ENCODE measurements at regions not wholly inside any gene's neighbourhood (a gene's known extent, or its start where the extent isn't known, plus 50 kb on each side); places are given as distances from the start of the nearest gene placed in this dataset.
"Not testable (repeated sequence)": the region's sequence is repeated elsewhere in the genome, so short reads cannot be mapped to it uniquely, and the experiment has no call there.

DNA sequence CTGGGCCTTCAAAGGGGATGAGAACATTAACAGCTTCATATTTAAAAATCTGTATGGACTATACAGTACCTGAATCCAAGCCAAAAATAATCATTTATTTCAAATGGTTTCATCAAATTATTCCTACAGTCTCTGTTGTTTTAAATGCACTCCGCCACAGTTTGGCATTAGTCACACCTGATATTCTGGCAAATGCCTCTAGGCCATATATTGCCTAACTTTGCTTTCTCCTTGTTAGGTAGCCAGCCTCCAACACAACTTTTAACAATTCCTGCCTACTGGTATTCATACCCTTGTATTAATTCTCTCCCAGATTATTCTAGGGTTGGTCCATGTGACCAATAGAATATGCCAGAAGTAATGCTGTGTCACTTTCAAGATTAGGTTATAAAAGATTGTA, 146.6 kb upstream of the FANCL start:
- DNase-seq (ENCODE audit: low read depth in 2 of 2) = no peak

GRCh38 chr2:58386904-58387303, 145.8 kb upstream of the FANCL start:
- DNase-seq (ENCODE audit: low read depth in 2 of 2) = not testable (repeated sequence)

DNA sequence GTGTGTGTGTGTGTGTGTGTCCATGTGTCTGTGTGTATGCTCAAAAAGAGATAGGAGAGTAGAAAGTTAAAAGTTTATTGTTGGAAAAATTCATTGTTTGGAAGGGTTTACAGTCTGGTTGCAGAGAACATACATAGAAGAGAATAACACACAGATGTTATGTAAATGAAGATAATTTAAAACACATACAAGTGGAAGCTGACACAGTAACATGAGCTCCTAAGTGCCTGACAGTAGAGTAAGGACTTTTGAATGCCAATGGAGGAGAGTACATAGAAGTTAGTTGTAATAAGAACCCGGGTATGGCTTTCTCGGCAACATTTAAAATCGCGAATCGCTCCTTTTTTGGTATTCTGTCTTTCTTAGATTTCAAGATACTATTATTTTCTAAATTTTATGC, 137.0 kb upstream of the FANCL start:
- DNase-seq (ENCODE audit: low read depth in 2 of 2) = no peak

- DNase-seq (ENCODE audit: low read depth in 2 of 2) = no peak
Observed at GRCh38 chr2:58377181-58377580, 136.1 kb upstream of the FANCL start.

DNA sequence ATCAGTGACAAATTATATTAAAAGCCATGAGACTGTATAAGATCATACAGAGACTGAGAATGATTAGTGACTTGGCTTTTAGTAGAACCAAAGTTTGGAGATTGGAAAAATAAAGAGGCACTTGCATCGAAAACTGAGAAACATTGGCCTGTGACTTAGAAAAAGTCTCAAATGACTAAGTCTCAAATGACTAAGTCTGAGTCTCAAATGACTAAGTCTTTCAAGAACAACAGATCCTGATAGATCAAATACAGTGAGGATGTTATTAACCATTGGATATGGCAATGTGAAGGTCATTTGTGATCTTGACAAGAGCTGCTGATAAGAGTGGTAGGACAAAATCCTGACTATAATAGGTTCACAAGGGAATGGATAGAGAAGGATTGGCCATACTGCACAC, 135.5 kb upstream of the FANCL start:
- DNase-seq (ENCODE audit: low read depth in 2 of 2) = no peak

GRCh38 chr2:58369594-58369993, 128.5 kb upstream of the FANCL start:
- DNase-seq (ENCODE audit: low read depth in 2 of 2) = no peak

DNA sequence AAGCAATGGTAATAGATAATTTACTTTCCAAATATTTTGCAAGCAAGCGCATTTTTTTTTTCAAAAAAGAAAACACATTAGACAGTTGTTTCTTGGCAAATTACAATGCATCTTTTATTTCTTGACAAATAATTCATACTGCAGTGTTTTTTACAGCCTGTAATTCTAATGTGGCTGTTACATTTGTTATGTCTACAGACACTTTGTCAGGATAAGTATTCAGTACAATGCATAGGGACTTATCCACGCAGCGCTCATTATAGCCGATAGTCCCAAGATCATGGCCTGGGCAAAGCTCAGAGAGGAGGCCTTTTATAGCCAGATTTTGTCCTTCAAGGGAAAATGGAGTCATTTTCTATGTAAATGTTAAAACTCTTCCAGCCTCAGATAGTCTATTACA, 123.0 kb upstream of the FANCL start:
- DNase-seq (ENCODE audit: low read depth in 2 of 2) = no peak

GRCh38 chr2:58358026-58358425, 116.9 kb upstream of the FANCL start:
- DNase-seq (ENCODE audit: low read depth in 2 of 2) = no peak

- DNase-seq (ENCODE audit: low read depth in 2 of 2) = no peak
Observed at GRCh38 chr2:58357521-58357920, 116.4 kb upstream of the FANCL start.

DNA sequence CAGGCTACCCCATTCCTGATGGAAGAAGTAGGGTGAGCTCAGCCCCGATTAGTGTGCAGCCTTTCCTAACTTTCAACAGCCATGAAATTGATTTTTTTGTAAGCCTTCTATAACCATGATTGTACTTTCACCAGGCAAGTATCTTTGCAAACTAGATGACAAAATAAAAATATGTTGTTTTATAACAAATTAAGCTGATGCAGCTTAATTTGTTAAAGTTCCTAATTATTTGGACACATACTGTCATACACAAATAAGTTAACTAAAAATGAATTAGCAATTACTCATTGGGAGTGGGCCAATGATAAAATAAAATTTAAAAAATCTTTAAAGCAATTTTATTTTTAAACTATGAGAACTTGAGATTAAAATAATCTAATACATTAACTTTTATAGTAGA, 113.1 kb upstream of the FANCL start:
- no peak for DNase-seq (ENCODE audit: low read depth in 2 of 2)

DNA sequence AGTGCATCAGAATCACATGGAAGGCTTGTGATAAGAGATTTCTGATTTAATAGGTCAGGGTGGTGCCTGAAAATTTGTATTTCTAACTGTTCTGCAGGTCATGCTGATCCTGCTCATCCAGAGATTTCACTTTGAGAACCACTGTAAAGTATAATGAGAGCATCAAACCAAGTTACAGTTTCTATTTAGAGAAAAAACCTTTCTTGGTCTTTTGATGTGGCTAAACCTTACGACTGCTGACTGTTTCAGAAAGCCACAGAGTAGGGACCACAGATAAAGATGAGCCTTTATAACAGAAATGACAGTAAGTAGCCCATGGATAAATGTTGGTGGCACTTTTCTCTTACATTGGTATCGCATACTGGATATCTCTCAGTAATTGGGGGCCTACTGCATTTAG, 109.4 kb upstream of the FANCL start:
- no peak for DNase-seq (ENCODE audit: low read depth in 2 of 2)

DNA sequence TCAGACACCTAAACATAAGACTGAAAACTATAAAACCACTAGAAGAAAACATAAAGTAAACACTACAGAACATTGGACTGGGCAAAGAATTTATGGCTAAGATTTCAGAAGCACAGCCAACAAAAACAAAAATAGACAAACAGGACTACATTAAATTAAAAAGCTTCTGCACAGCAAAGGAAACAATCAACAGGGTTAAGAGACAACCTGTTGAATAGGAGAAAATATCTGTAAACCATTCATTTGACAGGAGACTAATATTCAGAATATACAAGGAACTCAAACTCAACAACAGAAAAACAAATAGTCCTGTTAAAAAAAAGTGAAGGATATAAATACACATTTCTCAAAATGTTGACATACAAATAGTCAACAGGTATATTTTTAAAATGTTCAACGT, 106.7 kb upstream of the FANCL start:
- no peak for DNase-seq (ENCODE audit: low read depth in 2 of 2)

GRCh38 chr2:58341047-58341446, 99.9 kb upstream of the FANCL start:
- no peak for DNase-seq (ENCODE audit: low read depth in 2 of 2)

DNA sequence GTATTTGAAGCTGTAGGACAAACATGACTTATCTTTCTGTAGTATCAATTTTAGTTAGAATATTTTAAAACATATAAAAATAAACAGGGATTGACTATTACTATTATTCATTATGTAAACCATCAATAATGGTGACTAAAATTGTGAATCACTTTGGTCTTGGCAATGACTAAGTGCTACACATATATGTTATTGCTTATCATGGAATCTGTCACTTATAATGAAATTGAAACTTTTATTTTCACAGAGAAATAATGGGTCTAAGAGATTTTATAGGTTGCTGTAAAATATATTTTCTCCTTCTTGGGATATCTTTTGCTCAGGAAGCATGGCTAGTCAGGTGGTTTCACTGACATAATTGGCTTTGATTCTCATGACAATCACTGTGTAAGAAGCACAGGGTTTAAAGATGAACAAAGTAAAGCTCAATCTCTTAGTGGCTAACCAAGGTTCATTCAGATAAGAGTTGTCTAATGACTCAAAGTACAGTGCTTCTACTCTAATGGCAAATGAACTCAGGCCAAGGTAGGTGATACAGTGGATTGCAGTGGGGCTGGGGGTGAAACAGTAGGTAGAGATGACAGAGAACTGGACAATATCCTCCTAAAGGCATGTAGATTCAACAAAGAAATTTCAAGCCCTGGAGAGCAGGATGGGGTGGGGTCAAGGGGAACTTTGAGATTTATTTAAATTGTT, 98.6 kb upstream of the FANCL start:
- DNase-seq (ENCODE audit: low read depth in 2 of 2) = no peak

- DNase-seq (ENCODE audit: low read depth in 2 of 2) = no peak
Observed at GRCh38 chr2:58336416-58336815, 95.3 kb upstream of the FANCL start.

GRCh38 chr2:58334414-58334813, 93.3 kb upstream of the FANCL start:
- DNase-seq (ENCODE audit: low read depth in 2 of 2) = no peak

DNA sequence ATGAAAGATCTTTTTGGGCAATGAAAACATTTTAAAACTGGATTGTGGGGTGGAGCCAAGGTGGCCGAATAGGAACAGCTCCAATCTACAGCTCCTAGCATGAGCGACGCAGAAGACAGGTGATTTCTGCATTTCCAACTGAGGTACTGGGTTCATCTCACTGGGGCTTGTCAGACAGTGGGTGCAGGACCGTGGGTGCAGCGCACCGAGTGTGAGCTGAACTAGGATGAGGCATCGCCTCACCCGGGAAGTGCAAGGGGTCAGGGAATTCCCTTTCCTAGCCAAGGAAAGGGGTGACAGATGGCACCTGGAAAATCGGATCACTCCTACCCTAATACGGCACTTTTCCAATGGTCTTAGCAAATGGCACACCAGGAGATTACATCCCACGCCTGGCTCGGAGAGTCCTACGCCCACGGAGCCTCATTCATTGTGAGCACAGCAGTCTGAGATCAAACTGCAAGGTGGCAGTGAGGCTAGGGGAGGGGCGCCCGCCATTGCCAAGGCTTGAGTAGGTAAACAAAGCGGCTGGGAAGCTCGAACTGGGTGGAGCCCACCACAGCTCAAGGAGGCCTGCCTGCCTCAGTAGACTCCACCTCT, 84.3 kb upstream of the FANCL start:
- DNase-seq (ENCODE audit: low read depth in 2 of 2) = not testable (repeated sequence)

DNA sequence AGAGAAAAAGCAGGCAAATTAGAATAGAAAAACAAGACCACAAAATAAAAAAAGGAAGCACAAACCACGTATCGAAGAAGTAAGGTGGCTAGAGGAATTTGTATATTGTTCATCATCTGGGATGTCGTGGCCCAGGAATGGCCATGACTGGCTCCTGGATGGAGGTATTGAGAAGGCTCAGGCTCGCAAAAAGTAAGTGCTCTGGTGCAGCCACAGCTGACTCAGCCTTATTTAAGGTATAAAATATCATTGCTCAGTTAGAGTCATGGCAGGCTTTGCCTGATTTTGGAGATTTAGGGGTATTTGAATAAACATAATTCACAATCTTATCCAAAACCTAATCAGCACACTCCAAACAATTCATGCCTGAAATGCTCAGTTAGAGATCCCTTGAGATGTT, 78.4 kb upstream of the FANCL start:
- no peak for DNase-seq (ENCODE audit: low read depth in 2 of 2)

- DNase-seq (ENCODE audit: low read depth in 2 of 2) = not testable (repeated sequence)
Observed at GRCh38 chr2:58318949-58319348, 77.8 kb upstream of the FANCL start.

GRCh38 chr2:58313926-58314325, 72.8 kb upstream of the FANCL start:
- DNase-seq (ENCODE audit: low read depth in 2 of 2) = no peak

- DNase-seq (ENCODE audit: low read depth in 2 of 2) = no peak
Observed at GRCh38 chr2:58308435-58308834, 67.3 kb upstream of the FANCL start.

GRCh38 chr2:58304843-58305242, 63.7 kb upstream of the FANCL start:
- no peak for DNase-seq (ENCODE audit: low read depth in 2 of 2)

DNA sequence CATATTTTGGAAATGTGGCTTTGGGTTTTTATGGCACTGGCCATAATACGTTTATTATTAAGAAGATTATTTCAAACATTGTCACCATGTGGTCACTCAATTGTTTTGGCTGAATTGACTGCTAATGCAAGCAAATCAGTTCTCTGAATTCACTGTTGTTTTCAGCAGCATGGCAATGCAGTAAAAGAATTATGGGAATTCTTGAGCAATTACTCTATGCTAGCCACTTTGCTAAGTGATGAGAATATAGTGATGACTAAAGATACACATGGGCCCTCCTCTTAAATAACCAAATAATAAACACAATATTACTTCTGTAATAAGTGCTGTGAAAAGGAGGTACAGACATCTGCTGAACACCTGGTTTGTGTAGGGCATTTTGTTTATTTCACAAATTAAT, 58.0 kb upstream of the FANCL start:
- no peak for DNase-seq (ENCODE audit: low read depth in 2 of 2)

DNA sequence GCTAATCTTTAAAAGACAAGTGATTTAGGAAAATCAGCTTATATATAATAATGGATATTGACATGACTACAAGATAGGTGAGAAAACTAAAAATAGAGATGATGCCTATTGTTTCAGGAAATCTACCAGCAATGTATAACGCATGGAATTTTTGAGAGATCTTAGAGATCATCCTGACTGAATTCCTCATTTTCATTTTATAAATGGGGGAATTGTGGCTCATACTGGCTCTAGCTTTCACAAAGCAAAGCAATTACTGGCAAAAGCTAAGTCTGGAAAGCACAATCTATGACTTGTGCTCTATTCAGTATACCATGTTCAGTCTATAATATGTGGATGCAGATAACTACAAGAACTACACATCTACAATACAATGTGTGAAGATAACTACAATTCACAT, 51.9 kb upstream of the FANCL start:
- no peak for DNase-seq (ENCODE audit: low read depth in 2 of 2)

All from stimulated activated CD4-positive, alpha-beta T cell treated with anti-CD3 and anti-CD28 coated beads, Interleukin-4, amount 100 ng/mL, for 48 hours (primary cell).